GM12865 (cell line): ENCODE measurements at regions not wholly inside any gene's neighbourhood (a gene's known extent, or its start where the extent isn't known, plus 50 kb on each side); places are given as distances from the start of the nearest gene placed in this dataset.

Experiments used
- DNase-seq: peaks from one replicate; pipeline ENCODE4 v3.0.0; 2010; ENCODE audit warnings: low read depth
- H3K4me3 ChIP-seq: 2 replicates; pipeline ENCODE4 v1.5.1; 2011; ENCODE audit warnings: mild to moderate bottlenecking, low read depth, low read length, control low read depth
- CTCF ChIP-seq: IDR thresholded peaks from 2 replicates; pipeline ENCODE4 v1.5.1; 2011; ENCODE audit warnings: low read length, control low read depth, low read depth, inconsistent platforms; ENCODE audit not compliant: insufficient read depth; ENCODE audit errors: missing control alignments

GRCh38 chr2:65658266-65658665 is 225.9 kb upstream of the SPRED2 start:
- DNase-seq = no peak
- no peak overlapping the region for H3K4me3 ChIP-seq
- no peak for TF ChIP-seq CTCF

DNA sequence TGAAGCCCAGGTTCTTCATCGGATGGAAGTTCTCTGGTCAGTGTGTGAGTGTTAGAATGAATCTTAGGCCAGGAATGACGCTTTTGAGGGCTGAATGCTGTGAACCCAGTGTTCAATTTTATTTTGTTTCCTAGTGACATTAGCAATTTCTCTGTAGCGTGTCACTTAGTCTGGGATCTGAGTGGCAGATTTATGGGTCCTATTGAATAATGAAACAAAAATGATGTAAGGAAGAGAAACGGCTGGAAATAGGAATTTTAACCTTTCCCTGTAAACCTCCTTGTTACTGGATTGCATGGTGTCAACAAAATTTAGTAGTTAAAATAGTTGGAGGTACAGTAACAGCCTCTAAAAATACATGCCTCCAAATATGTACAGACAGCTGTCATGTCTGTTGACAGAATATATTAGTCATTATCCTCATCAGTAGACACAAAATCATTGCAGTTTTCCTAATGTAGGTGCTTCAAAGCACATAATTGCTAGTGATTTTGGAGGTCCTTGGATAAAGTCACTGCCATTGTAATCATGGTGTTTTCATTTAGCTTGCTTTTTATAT is 223.8 kb upstream of the SPRED2 start:
- no peak for TF ChIP-seq CTCF
- DNase-seq = no peak
- no peak overlapping the region for H3K4me3 ChIP-seq

DNA sequence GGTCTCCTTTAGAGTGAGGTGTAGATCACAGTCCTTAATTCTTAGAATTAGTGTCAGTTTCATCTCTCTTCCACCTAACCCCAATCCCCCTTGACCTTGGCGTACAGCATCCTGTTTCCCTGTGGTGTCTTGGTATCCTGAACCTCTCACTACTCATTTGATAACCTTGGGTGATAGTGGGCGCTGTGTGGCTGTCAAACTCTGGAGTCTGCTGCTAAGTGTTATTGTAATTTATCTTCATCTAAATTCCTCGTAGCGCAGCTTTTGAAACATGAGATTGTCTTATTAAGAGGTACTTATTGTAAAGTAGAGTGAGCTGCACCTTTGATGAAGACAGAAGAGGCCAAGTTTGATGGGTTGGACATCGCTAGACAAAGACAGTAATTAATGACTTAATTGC is 222.6 kb upstream of the SPRED2 start:
- no peak for DNase-seq
- H3K4me3 ChIP-seq = no peak overlapping the region
- TF ChIP-seq CTCF = no peak

- no peak for TF ChIP-seq CTCF
- no peak for DNase-seq
- H3K4me3 ChIP-seq = no peak overlapping the region
Measured at GRCh38 chr2:65654496-65654895, 222.1 kb upstream of the SPRED2 start.

DNA sequence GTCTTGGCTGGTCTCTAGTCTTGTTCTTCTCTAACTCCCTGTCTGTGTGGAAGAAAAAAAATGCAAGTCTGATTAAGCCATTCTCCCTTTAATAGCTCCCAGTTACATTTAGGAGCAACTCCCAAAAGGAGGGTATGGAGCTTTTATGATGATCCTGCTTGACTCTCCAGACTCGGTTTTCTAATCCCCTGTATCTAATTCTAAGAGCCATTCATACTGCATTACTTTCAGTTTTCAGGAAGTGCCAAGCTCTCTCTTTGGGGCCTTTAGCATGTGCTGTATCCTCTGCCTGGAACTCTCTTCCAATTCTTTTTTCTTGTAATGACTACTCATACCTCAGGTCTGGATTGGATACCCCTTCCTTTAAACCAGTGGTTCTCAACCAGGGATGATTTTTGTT is 219.7 kb upstream of the SPRED2 start:
- DNase-seq = no peak
- no peak overlapping the region for H3K4me3 ChIP-seq
- TF ChIP-seq CTCF = no peak

GRCh38 chr2:65649811-65650589 is 217.6 kb upstream of the SPRED2 start:
- DNase-seq = no peak
- H3K4me3 ChIP-seq = no peak overlapping the region
- TF ChIP-seq CTCF = no peak
